ENCODE measurements at regions not wholly inside any gene's neighbourhood (a gene's known extent, or its start where the extent isn't known, plus 50 kb on each side); places are given as distances from the start of the nearest gene placed in this dataset.

GRCh38 chr6:120804612-120805011, 529.7 kb downstream of the TBC1D32 start:
- FAIRE-seq, result no peak
- no peak for TF ChIP-seq CTCF (IDR thresholded peaks at IDR 0.05; ENCODE audit: borderline replicate concordance, extremely low read depth, insufficient read depth)
- peaks cover 0 to 6% (median 0%) of the 10 kb centered on the region in 3 donors for H3K9me3 ChIP-seq (ENCODE audit: control insufficient read depth in 2 of 3, insufficient read depth in 1 of 3, low read length in 3 of 3)
- H3K27ac ChIP-seq (ENCODE audit: low read depth in 2 of 2, low read length in 2 of 2), result no peak overlapping the region
- H3K4me3 ChIP-seq (ENCODE audit: low read length in 3 of 3), result no peak overlapping the region
- no peaks in the 10 kb centered on the region for H3K27me3 ChIP-seq (ENCODE audit: control insufficient read depth, insufficient read depth, low read length)
- intact Hi-C loops (cut with DNase I), result no loop called here
- DNase-seq, result no peak
- no peaks in the 10 kb centered on the region for H3K4me1 ChIP-seq (ENCODE audit: control insufficient read depth in 2 of 3, insufficient read depth in 2 of 3, low read depth in 1 of 3, low read length in 3 of 3)
- H3K9ac ChIP-seq (ENCODE audit: low read length in 3 of 3), result no peak overlapping the region
- H3K36me3 ChIP-seq (ENCODE audit: control insufficient read depth in 2 of 3, insufficient read depth in 3 of 3, low read length in 3 of 3), result no peaks in the 10 kb centered on the region

DNA sequence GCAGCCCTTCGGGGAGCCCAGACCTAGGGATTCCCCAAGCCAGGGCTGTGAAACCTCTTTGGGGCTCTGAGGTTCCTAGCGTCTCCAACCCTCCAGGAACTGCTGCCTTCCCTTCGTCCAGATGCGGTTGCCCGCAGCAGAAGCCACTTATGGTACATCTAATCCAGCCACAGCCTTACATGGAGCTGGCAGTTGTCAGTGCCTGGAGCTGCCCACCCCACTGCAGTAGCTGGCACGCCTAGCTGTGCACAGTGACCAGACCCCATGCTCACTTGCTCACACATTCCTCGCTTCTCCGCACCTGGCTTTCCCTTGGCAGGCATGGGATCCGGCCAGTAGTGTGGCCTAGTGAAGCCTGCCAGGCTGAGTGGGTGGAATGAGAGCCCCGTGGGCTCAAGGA, 547.6 kb downstream of the TBC1D32 start:
- Histone ChIP-seq H3K27ac (ENCODE audit: low read depth in 2 of 2, low read length in 2 of 2) (no peak overlapping the region), H3K9ac (ENCODE audit: low read length in 3 of 3) (no peak overlapping the region), H3K27me3 (ENCODE audit: control insufficient read depth, insufficient read depth, low read length) (no peaks in the 10 kb centered on the region), H3K4me1 (ENCODE audit: control insufficient read depth in 2 of 3, insufficient read depth in 2 of 3, low read depth in 1 of 3, low read length in 3 of 3) (no peaks in the 10 kb centered on the region), H3K9me3 (ENCODE audit: control insufficient read depth in 2 of 3, insufficient read depth in 1 of 3, low read length in 3 of 3) (no peaks in the 10 kb centered on the region), H3K4me3 (ENCODE audit: low read length in 3 of 3) (no peak overlapping the region), H3K36me3 (ENCODE audit: control insufficient read depth in 2 of 3, insufficient read depth in 3 of 3, low read length in 3 of 3) (no peaks in the 10 kb centered on the region)
- intact Hi-C loops (cut with DNase I), result no loop called here
- FAIRE-seq, result no peak
- peak in 1 of 5 donors; percentile 56 for DNase-seq
- no peak for TF ChIP-seq CTCF (IDR thresholded peaks at IDR 0.05; ENCODE audit: borderline replicate concordance, extremely low read depth, insufficient read depth)

DNA sequence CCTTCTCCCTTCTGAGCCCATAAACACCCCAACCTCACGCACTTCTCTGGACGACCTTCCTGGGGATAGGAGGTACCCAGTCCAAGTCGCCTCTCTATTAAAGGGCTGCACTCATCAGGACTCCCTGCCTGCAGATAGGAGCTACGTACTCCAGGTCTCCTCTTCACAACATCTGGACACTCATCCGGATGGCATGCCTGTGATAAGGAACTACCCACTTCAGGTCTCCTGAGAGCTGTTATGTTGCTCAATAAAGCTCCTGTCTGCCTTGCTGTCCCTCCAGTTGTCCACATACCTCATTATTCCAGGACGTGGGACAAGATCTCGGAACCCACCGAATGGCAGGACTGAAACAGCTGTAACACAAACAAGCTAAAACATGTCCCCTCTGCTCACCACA, 548.0 kb downstream of the TBC1D32 start:
- no peaks in the 10 kb centered on the region for H3K27me3 ChIP-seq (ENCODE audit: control insufficient read depth, insufficient read depth, low read length)
- H3K9me3 ChIP-seq (ENCODE audit: control insufficient read depth in 2 of 3, insufficient read depth in 1 of 3, low read length in 3 of 3), result no peaks in the 10 kb centered on the region
- no peaks in the 10 kb centered on the region for H3K36me3 ChIP-seq (ENCODE audit: control insufficient read depth in 2 of 3, insufficient read depth in 3 of 3, low read length in 3 of 3)
- peak in 1 of 5 donors; percentile 26 for DNase-seq
- FAIRE-seq, result no peak
- intact Hi-C loops (cut with DNase I), result no loop called here
- H3K4me3 ChIP-seq (ENCODE audit: low read length in 3 of 3), result no peak overlapping the region
- H3K9ac ChIP-seq (ENCODE audit: low read length in 3 of 3), result no peak overlapping the region
- H3K27ac ChIP-seq (ENCODE audit: low read depth in 2 of 2, low read length in 2 of 2), result no peak overlapping the region
- H3K4me1 ChIP-seq (ENCODE audit: control insufficient read depth in 2 of 3, insufficient read depth in 2 of 3, low read depth in 1 of 3, low read length in 3 of 3), result no peaks in the 10 kb centered on the region
- no peak for TF ChIP-seq CTCF (IDR thresholded peaks at IDR 0.05; ENCODE audit: borderline replicate concordance, extremely low read depth, insufficient read depth)

- FAIRE-seq, result no peak
- Histone ChIP-seq H3K27me3 (ENCODE audit: control insufficient read depth, insufficient read depth, low read length) (no peaks in the 10 kb centered on the region), H3K9ac (ENCODE audit: low read length in 3 of 3) (no peak overlapping the region), H3K36me3 (ENCODE audit: control insufficient read depth in 2 of 3, insufficient read depth in 3 of 3, low read length in 3 of 3) (no peaks in the 10 kb centered on the region), H3K9me3 (ENCODE audit: control insufficient read depth in 2 of 3, insufficient read depth in 1 of 3, low read length in 3 of 3) (no peaks in the 10 kb centered on the region), H3K4me3 (ENCODE audit: low read length in 3 of 3) (no peak overlapping the region), H3K27ac (ENCODE audit: low read depth in 2 of 2, low read length in 2 of 2) (no peak overlapping the region), H3K4me1 (ENCODE audit: control insufficient read depth in 2 of 3, insufficient read depth in 2 of 3, low read depth in 1 of 3, low read length in 3 of 3) (no peaks in the 10 kb centered on the region)
- intact Hi-C loops (cut with DNase I), result no loop called here
- TF ChIP-seq CTCF (IDR thresholded peaks at IDR 0.05; ENCODE audit: borderline replicate concordance, extremely low read depth, insufficient read depth), result no peak
- peak in 1 of 5 donors; percentile 46 for DNase-seq
Measured at GRCh38 chr6:120785459-120786086, 548.7 kb downstream of the TBC1D32 start.

Data from kidney (tissue), 13 donors.